Breast epithelium (tissue), 4 donors: ENCODE measurements at regions not wholly inside any gene's neighbourhood (a gene's known extent, or its start where the extent isn't known, plus 50 kb on each side); places are given as distances from the start of the nearest gene placed in this dataset.
"Not testable (repeated sequence)": the region's sequence is repeated elsewhere in the genome, so short reads cannot be mapped to it uniquely, and the experiment has no call there.

Experiments
- DNase-seq, 2 donors: peaks; one replicate each; pipeline ENCODE4 v3.0.0-alpha.2; 2019; ENCODE audit warnings: low spot score in 2 of 2
- H3K27ac ChIP-seq, 2 donors: fragments of 200-600 bp; sonication (generic) in 1 of 2; one replicate each; pipeline ENCODE4 v1.5.1; 2016 to 2019; ENCODE audit warnings: mild to moderate bottlenecking in 1 of 2
- H3K27me3 ChIP-seq, 2 donors: fragments of 200-600 bp; sonication (generic) in 1 of 2; one replicate each; pipeline versions ENCODE4 v1.5.1 to v1.6.0; 2017 to 2019; ENCODE audit warnings: control low read depth in 1 of 2, mild to moderate bottlenecking in 1 of 2
- H3K36me3 ChIP-seq: fragments of 200-600 bp; one replicate; pipeline ENCODE4 v1.5.1; 2019
- H3K4me1 ChIP-seq, 2 donors: fragments of 200-600 bp; sonication (generic); one replicate each; pipeline ENCODE4 v1.5.1; 2016 to 2019; ENCODE audit warnings: control low read depth in 1 of 2
- H3K4me3 ChIP-seq, 3 donors: fragments of 200-600 bp; sonication (generic); 1 replicate in 2 of 3; 2 replicates in 1 of 3; pipeline ENCODE4 v1.5.1; 2016 to 2019; ENCODE audit warnings: mild to moderate bottlenecking in 3 of 3, moderate library complexity in 2 of 3
- H3K9me3 ChIP-seq, 2 donors: fragments of 200-600 bp; sonication (generic) in 1 of 2; one replicate each; pipeline ENCODE4 v1.5.1; 2016 to 2019; ENCODE audit warnings: control low read depth in 1 of 2
- CTCF ChIP-seq, 3 donors: fragments of 450-650 bp; IDR thresholded peaks; one replicate each; pipeline ENCODE4 v1.5.1; 2016 to 2017; ENCODE audit warnings: antibody characterized with exemption in 3 of 3, mild to moderate bottlenecking in 3 of 3, moderate library complexity in 3 of 3
- POLR2A ChIP-seq: fragments of 450-650 bp; IDR thresholded peaks from one replicate; pipeline ENCODE4 v1.6.1; 2016; ENCODE audit warnings: antibody characterized with exemption, mild to moderate bottlenecking, moderate library complexity
- POLR2AphosphoS5 ChIP-seq, 3 donors: sonication (generic); formaldehyde crosslinking; IDR thresholded peaks; one replicate each; pipeline ENCODE4 v1.6.1; 2017; ENCODE audit warnings: antibody characterized with exemption in 3 of 3
- intact Hi-C: fragments of 100-400 bp; cut with DNase I; formaldehyde crosslinking; loops from one replicate; pipeline ENCODE4 v1.15.1; 2023; ENCODE audit warnings: low total_unique reads

GRCh38 chr5:39941416-39941815 is 516.6 kb upstream of the DAB2 start:
- DNase-seq, result no peak
- no peaks in the 10 kb centered on the region for H3K9me3 ChIP-seq
- H3K36me3 ChIP-seq, result no peaks in the 10 kb centered on the region
- no peaks in the 10 kb centered on the region for H3K4me1 ChIP-seq
- H3K27me3 ChIP-seq, result no peaks in the 10 kb centered on the region
- H3K4me3 ChIP-seq, result no peak overlapping the region
- no peak overlapping the region for H3K27ac ChIP-seq
- TF ChIP-seq POLR2AphosphoS5 (IDR thresholded peaks at IDR 0.05) (no peak), CTCF (IDR thresholded peaks at IDR 0.05) (no peak), POLR2A (no peak)
- intact Hi-C loops, result no loop called here

GRCh38 chr5:39934830-39935229 is 510.1 kb upstream of the DAB2 start:
- no peaks in the 10 kb centered on the region for H3K36me3 ChIP-seq
- DNase-seq, result no peak
- H3K4me1 ChIP-seq, result no peaks in the 10 kb centered on the region
- H3K27ac ChIP-seq, result no peak overlapping the region
- H3K4me3 ChIP-seq, result no peak overlapping the region
- intact Hi-C loops, result no loop called here
- no peaks in the 10 kb centered on the region for H3K27me3 ChIP-seq
- no peak for TF ChIP-seq POLR2AphosphoS5 (IDR thresholded peaks at IDR 0.05)
- no peak for TF ChIP-seq POLR2A
- TF ChIP-seq CTCF (IDR thresholded peaks at IDR 0.05), result no peak
- no peaks in the 10 kb centered on the region for H3K9me3 ChIP-seq

GRCh38 chr5:39933061-39933460 is 508.3 kb upstream of the DAB2 start:
- Histone ChIP-seq H3K36me3 (no peaks in the 10 kb centered on the region), H3K4me1 (no peaks in the 10 kb centered on the region), H3K27ac (peak overlapping the region in 1 of 2 donors; percentile 21), H3K4me3 (no peak overlapping the region), H3K27me3 (no peaks in the 10 kb centered on the region), H3K9me3 (no peaks in the 10 kb centered on the region)
- no peak for TF ChIP-seq POLR2A
- TF ChIP-seq CTCF (IDR thresholded peaks at IDR 0.05), result no peak
- no peak for TF ChIP-seq POLR2AphosphoS5 (IDR thresholded peaks at IDR 0.05)
- DNase-seq, result no peak
- intact Hi-C loops, result no loop called here

- H3K36me3 ChIP-seq, result no peaks in the 10 kb centered on the region
- H3K27me3 ChIP-seq, result no peaks in the 10 kb centered on the region
- no peak for DNase-seq
- H3K4me3 ChIP-seq, result no peak overlapping the region
- H3K9me3 ChIP-seq, result no peaks in the 10 kb centered on the region
- H3K27ac ChIP-seq, result no peak overlapping the region
- intact Hi-C loops, result no loop called here
- H3K4me1 ChIP-seq, result no peaks in the 10 kb centered on the region
- TF ChIP-seq POLR2AphosphoS5 (IDR thresholded peaks at IDR 0.05), result no peak
Measured at GRCh38 chr5:39928709-39929108, 503.9 kb upstream of the DAB2 start.

GRCh38 chr5:39919876-39920275 is 495.1 kb upstream of the DAB2 start:
- Histone ChIP-seq H3K27me3 (no peaks in the 10 kb centered on the region), H3K9me3 (no peaks in the 10 kb centered on the region), H3K27ac (no peak overlapping the region), H3K4me1 (no peaks in the 10 kb centered on the region), H3K36me3 (no peaks in the 10 kb centered on the region), H3K4me3 (no peak overlapping the region)
- DNase-seq, result no peak
- intact Hi-C loops, result no loop called here
- no peak for TF ChIP-seq POLR2A
- no peak for TF ChIP-seq CTCF (IDR thresholded peaks at IDR 0.05)
- TF ChIP-seq POLR2AphosphoS5 (IDR thresholded peaks at IDR 0.05), result no peak

- no peak for DNase-seq
- no peaks in the 10 kb centered on the region for H3K4me1 ChIP-seq
- H3K4me3 ChIP-seq, result no peak overlapping the region
- H3K27me3 ChIP-seq, result no peaks in the 10 kb centered on the region
- H3K36me3 ChIP-seq, result no peaks in the 10 kb centered on the region
- no peak overlapping the region for H3K27ac ChIP-seq
- peaks cover 0 to under 1% of the 10 kb centered on the region in 2 donors for H3K9me3 ChIP-seq
- intact Hi-C loops, result no loop called here
- TF ChIP-seq CTCF (IDR thresholded peaks at IDR 0.05) (no peak), POLR2A (no peak), POLR2AphosphoS5 (IDR thresholded peaks at IDR 0.05) (no peak)
Measured at GRCh38 chr5:39912906-39913305, 488.1 kb upstream of the DAB2 start.

- H3K9me3 ChIP-seq, intact Hi-C loops, H3K4me3 ChIP-seq, H3K4me1 ChIP-seq, H3K27me3 ChIP-seq, DNase-seq, H3K27ac ChIP-seq, H3K36me3 ChIP-seq: not testable (repeated sequence)
Measured at GRCh38 chr5:39907267-39907951, 482.6 kb upstream of the DAB2 start.
